ENCODE measurements at regions not wholly inside any gene's neighbourhood (a gene's known extent, or its start where the extent isn't known, plus 50 kb on each side); places are given as distances from the start of the nearest gene placed in this dataset.
"Not testable (repeated sequence)": the region's sequence is repeated elsewhere in the genome, so short reads cannot be mapped to it uniquely, and the experiment has no call there.

DNA sequence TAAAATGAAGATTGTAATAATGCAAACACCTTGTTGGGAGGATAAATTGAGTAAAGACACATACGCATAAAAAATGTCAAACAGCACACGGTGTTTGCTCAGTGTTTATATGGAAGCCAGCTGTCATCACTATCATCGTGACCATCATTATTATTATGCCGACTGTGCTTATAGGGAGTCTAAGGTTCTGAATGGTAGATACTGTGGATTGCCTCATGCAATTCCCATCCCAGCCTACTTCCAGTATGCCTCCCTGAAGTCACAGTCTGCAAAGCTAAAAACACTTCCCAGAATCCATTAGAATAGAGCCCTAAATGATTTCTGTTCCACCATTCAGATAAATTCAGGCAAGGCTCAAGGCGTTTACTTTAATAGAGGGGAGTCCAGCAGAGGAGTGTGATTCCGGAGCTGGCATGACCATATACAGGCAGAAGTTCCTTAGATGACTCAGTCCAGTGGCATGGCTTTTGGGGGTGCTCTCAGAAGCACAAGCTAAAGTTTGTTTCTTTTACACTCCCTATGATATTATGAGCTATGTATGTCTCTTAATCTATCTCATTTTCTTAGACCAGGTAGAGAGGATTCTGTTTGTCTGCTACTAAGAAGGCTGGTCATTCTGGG is 148.7 kb downstream of the MEX3B start:
- DNase-seq, result peak in 2 of 3 experiments; percentile 37 to 65

DNA sequence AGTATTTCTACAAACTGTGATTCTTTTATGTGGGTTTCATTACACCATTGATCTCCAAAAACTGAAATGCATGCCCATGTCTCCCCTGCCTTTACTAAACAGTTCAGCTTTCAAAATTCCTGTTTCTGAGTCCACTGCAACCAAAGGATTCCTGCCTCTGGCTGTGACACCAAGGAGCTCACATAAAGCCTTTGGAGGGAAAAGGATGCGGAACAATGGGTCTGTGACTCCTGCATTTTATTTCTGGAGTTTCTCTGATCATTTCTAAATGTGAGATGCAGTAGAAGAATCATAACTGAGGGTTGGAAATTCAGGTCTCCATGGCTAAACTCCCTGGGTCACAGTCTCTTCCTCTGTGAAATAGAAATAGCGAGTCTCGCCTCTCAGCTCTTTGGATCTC is 149.5 kb downstream of the MEX3B start:
- DNase-seq, result peak in 2 of 3 experiments; percentile 17 to 36

DNA sequence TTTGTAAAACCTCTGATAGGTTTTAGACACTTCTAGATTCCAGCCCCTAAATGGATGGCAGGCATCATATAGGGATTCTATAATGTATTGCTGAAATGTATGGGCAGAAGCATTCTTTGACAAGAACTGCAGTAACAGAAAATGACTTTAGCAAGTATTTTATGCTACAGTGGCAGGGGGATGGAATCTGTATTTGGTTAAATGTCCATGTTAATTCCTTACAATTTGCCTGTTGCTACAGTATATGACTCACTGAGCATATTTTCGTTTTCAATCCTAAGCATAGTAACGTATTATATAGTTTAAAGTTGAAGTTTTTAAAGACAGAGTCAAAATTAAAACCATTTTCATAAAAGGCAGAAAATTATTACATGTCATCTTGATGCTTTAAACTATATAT is 150.1 kb downstream of the MEX3B start:
- DNase-seq, result no peak

DNA sequence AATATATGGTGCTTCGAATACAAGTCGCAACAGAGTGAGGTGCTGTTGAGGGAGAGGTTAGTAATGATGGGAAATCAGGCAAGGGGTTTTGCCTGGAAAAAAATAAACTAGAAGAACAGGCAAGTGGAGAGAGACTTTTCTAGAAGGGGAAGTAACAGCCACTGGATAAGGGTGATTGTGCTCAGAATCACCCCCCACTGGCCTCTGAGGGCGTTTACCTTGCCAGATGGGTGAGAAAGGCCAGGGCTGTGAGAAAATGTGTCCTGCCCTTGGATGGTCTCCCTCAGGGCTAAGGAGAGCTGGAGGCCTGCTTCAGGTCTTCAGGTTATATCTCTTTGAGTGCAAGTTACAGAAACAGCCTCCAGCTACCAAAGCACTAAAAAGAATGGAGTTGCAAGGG is 151.8 kb downstream of the MEX3B start:
- no peak for DNase-seq

DNA sequence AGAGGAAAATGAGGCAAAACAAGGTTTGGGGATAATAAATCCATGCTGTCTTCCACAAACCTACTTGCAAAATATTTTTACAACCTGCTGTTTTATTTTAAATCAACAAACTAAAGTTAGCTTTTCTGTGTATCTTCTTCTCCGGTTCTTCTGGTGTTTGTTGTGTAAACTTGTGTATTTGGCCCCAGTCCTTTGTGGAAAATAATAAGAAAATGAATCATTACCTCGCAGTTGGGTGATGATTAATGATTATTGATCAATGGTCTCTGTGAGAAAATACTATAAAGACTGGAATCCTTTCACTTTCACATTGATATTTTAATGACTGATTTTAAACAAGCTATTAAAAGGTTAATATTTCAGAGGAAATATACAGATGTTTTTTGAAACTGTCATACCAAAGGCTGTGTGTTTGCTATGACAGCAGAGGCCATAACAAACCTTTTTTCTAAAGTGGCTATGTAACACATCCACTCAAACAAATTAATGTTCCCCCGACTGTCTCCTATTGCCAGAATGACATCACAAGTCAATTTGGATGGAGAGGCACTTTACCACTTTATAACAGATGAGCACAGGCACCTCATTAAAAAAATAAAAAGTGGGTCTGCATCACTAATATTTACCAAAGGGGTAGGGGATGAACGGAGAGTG is 152.5 kb downstream of the MEX3B start:
- peak in 2 of 3 experiments; percentile 16 to 80 for DNase-seq

DNA sequence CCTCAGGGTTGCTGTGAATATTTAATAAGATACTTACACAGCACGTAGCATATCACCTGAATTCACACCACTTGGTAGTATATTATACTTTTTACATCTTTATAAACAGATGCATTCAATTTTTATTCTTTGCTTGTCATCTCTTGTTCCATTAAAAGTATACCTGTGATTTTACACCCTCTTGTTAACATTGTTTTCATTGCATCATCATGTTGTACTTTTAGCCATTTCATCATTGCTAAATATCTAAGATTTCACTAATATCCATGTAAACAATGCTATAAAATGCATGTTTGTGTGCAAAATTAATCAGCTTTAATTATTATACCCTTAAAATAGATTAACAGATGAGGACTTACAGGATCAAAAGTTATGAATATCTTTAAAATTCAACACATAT is 155.3 kb downstream of the MEX3B start:
- no peak for DNase-seq

DNA sequence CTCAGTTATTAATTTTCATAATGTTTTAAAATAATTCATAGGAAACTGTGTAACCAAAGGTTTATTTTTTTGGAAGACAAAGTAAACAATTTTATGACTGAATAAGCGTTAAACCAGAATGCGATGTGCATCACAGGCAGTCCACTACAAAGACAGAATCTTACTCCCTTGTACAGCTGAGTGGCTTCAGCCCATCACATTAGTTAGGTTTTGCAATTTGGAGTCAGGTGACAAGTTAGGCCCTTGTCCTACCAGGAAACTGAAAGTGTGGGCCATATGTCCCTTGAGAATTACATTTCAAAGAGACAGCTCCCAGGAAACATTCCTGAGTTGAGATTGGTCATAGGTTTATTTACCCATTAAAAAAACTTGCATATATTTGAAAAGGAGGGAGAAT is 156.3 kb downstream of the MEX3B start:
- DNase-seq, result peak in 1 of 3 experiments; percentile 17

DNA sequence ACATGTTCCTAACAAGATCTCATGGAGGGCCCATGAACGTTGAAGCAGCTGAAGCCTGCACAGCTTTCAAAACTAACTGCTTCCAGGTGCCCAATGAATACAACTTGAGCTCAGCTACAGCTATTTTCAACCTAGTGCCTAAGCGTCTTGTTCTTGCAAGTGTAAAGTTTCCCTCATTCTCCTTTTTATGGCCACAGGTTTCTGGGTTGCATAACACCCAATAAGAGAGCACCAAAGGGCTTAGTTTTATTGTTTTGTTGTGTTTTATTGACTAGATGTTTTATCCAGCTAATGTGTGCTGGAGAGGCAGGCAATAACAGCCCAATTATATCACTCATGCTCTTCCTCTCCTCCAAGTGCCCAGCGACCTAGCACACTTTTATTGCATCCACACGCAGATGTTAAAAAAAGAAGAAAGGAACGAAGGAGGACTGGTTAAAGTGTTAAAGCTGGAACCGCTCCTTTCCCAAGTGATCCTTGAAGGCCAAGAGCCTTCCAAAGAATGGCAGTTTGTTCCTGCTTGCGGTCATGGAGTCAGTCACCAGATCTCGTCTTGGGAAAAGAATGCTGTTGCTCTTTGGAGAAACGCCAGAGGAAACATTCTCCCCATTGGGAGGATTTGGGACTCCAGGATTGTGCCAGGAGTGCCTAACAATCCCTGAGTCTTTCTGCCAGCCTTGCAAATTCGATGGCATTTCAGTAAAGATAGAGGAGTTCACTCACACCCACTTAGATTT is 156.9 kb downstream of the MEX3B start:
- no peak for DNase-seq

DNA sequence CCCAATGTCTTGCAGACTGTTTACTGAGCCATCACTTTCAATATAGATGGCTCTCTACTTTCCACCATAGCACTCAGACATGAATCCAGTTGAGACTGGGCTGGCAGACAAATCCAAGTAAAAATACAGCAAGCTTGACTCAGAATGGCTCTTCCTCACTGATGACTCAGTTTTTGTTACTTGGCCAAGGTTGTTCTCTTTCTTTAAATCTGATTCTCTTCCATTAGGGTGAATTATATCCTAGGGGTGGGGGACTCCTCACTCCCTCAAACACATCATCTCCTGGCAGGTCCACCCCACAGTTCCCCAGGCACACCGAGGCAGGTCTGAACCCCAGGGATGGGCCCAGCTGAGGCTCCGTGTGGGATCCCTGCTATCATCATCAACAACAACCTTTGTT is 157.9 kb downstream of the MEX3B start:
- DNase-seq, result no peak

DNA sequence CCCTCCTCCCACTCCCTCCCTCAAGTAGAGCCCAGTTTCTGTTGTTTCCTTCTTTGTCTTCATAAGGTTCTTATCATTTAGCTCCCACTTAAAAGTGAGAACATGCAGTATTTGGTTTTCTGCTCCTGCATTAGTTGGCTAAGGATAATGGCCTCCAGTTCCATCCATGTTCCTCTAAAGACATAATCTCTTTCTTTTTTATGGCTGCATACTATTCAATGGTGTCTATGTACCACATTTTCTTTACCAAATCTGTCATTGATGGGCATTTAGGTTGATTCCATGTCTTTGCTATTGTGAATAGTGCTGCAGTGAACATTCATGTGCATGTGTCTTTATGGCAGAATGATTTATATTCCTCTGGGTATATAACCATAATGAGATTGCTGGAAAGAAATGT is 158.6 kb downstream of the MEX3B start:
- not testable (repeated sequence) for DNase-seq

DNA sequence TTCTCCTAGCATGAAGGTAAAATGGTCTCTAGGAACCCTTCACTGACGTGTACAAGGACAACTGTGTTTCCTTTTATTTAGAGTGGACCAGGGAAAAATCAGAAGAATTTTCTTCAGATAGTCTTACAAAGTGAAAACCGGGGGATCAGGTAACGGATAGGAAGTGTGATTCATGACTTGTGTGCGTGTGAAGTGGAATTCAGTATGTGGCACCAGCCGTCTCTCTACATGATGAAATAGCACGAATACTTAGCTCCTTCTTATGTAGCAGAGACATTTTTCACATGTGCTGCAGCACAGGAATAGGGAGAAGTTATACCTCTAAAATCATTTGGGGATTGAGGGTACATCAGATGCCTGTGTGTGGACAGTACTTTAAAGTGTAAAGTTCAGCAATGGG is 159.2 kb downstream of the MEX3B start:
- DNase-seq, result no peak

DNA sequence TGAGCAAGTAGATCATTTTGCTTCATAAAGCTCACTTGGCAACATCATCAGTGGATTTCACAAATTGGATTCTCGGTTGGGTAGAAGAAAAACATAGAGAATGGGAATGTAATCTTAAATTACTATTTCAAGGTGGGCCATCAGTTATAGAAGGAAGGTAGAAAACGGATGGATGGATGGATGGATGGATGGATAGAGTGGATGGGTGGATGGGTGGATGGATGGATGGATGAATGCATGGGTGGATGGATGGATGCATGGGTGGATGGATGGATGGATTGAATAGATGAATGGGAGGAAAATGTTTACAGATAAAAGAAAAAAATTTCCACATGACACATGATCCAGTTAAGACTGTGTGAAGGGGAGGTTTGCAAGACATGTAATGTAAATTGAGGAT is 159.7 kb downstream of the MEX3B start:
- no peak for DNase-seq

DNA sequence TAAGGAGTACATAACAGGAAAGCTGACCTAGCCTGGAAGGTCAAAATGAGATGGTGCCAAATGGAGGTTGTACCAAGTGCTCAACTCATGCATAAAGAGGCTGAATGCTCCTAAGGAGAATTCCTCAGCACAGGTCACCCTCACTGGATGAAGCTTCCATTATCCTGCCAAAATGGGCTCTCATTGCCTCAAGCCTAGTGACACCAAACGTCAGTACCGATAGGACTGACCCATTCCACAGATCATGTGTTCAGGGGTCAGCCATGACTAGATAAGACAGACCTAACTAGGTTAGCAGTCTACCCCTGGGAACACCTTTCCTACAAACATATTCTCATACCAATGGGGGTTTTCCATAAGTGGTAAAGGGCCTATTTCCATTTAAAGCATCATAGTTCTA is 160.7 kb downstream of the MEX3B start:
- DNase-seq, result no peak

DNA sequence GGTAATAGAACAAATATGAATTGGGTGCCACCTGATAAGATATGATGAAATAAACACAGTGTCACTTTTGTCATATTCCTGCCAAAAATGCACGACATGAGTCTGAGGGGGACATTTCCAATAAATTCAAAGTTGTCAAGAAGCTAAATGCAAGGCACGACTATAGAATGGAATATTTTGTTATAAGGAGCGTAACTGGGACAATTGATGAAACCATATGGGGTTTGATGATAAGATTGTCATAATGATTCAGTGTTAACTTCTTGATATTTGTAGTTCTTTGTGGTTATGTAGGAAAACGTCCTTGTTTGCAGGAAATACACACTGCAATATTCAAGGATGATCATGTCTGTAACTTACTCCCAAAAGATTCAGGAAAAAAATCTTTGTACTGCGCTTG is 163.3 kb downstream of the MEX3B start:
- no peak for DNase-seq

DNA sequence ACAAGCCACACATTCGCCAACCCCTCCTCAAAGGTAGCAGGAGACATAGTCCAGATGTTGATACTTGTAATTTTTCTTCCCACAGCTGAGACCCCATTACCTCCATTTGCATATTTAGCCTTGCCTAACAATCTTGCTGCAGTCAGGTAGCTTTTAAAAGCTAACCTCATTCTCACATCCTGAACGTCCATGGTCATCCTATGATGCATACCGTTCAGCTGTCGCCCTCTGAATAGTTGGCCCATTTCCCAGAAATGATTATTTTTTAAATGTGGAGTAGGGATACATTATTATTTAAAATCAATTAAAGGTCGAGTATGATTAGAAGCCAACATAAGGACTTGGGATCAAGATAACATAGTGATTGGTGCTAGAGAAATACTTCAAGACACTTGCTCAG is 165.0 kb downstream of the MEX3B start:
- DNase-seq, result peak in 1 of 3 experiments; percentile 71

DNA sequence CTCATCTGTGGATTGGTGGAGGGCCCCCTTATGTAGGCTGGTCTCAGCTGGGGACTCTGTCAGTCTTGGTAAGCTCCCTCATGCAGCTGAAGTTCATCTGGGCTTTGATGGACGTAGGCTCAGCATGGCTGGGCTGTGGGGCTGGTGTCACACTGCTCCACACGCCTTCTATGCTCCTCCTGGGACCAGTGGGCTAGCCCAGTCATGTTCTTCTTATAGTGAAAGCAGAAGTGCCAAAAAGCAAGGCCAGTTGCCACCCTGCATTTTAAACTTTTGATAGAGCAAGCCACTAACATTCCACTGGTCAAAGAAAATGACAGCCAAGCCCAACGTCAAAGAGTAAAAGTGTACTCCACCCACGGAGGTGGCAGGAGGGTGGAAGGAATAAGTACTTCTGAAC is 165.5 kb downstream of the MEX3B start:
- DNase-seq, result no peak

DNA sequence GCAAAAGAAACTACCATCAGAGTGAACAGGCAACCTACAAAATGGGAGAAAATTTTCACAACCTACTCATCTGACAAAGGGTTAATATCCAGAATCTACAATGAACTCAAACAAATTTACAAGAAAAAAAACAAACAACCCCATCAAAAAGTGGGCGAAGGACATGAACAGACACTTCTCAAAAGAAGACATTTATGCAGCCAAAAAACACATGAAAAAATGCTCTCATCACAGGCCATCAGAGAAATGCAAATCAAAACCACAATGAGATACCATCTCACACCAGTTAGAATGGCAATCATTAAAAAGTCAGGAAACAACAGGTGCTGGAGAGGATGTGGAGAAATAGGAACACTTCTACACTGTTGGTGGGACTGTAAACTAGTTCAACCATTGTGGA is 170.1 kb downstream of the MEX3B start:
- DNase-seq, result not testable (repeated sequence)

DNA sequence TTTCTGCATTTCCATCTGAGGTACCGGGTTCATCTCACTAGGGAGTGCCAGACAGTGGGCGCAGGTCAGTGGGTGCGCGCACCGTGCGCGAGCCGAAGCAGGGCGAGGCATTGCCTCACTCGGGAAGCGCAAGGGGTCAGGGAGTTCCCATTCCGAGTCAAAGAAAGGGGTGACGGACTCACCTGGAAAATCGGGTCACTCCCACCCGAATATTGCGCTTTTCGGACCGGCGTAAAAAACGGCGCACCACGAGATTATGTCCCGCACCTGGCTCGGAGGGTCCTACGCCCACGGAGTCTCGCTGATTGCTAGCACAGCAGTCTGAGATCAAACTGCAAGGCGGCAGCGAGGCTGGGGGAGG is 175.1 kb downstream of the MEX3B start:
- DNase-seq, result not testable (repeated sequence)

DNA sequence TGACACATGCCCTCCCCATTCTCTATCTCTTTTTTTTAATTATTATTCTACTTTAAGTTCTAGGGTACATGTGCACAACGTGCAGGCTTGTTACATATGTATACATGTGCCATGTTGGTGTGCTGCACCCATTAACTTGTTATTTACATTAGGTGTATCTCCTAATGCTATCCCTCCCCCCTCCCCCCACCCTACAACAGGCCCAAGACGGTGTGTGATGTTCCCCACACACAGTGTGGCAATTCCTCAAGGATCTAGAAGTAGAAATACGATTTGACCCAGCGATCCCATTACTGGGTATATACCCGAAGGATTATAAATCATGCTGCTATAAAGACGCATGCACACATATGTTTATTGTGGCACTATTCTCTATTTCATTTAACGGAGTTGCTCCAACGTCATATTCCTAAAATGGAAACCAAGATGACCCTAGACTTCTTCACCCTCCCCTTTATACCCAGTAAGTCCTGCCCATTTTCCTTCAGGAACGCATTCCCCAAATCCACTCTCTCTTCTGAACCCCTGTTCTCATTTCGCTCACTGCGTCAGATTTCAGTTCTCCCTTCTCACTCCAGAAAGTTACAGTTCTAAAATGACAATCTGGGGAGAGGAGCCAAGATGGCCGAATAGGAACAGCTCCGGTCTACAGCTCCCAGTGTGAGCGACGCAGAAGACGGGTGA is 175.6 kb downstream of the MEX3B start:
- peak in 2 of 3 experiments; percentile 23 to 48 for DNase-seq

DNA sequence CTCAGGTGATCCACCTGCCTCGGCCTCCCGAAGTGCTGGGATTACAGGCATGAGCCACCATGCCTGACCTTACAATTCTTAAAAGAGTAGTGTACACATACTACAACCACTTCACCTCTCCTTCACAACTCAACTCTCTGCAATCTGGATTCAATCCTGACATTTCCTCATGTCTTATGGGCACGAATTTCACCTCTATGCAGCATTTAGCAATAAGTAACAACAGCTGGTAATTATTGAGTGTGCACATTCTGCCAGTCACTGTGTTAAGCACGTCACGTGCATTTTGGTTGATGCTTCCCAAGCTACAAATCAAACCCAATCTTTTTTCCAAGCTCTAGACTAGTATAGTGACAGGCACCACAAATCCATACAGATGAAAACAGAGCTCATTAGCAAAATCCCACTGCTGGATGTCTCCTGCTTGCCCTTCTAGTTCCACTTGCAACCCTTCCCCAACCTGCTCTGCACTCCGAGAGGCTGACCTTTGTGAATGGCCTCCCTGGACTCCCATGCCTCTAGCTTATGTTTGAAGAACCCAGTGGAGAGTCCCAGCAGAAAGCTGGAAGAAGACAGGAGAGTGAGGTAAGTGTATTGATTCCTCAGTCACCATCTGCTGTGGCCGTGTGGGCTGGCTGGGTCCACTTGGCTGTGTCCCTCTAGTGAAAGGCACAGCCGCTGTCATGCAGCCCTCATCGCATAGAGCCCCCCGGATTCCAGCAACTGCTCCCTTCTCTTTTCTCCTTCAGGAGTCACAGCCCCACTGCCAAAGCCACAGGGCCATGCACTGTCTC is 176.5 kb downstream of the MEX3B start:
- DNase-seq, result no peak

DNA sequence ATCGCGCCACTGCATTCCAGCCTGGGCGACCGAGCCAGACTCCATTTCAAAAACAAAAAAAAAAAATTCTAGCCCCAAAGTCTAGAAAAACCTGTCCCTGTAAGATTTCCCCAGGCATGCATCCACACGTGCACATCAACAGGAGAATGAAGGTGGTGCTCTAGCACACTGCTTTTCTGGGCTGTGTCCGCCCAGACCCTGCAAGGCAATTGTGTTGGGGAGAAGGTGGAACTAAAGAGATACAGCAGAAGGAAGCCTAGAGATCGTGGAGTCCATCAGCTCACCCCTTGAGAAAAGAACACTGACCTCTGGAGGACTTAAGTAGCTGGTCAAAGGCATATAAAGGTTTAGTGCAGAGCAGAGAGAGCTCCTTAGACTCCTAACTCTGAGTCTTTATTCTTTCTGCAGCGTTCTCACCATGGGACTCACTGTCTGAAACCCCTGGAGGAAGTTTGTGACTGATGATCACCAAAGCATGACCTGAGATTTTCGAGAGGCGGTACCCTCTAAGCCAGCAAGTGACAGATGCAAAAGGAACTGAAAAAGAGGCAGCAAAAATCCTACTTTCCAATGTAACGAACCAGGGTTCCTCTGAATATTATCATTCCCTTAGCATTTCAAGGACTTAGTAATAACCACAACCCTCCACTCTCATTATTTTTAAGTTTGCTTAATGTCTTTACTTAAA is 179.8 kb downstream of the MEX3B start:
- no peak for DNase-seq

DNA sequence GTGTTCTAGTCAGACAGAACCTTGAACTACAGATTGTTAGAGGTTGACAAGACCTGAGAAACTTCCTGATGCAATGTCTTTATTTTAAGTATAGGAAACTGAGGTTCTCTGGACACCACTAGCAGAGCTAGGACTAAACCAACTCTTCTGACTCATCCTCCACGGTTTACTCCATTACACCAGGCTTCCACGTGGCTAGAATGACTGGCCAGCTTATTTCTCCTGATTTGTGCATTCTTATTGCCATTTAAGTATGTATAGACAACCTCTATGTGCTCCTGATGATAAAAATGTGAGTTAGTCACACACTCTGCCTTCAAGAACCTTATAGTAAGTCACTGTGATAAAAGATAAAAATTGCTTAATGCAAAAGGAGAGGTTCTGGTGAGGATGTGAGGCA is 182.7 kb downstream of the MEX3B start:
- DNase-seq, result no peak
